Kidney (tissue), 13 donors: ENCODE measurements at regions not wholly inside any gene's neighbourhood (a gene's known extent, or its start where the extent isn't known, plus 50 kb on each side); places are given as distances from the start of the nearest gene placed in this dataset.

Experiments
- DNase-seq, 5 donors: peaks; one replicate each; pipeline ENCODE4 v3.0.0-alpha.2; 2013 to 2020
- FAIRE-seq: peaks from 2 replicates; lab custom pipeline; 2012; peaks lifted over from hg19 to GRCh38; lab: Jason Lieb, UNC
- H3K27ac ChIP-seq, 2 donors: one replicate each; pipeline ENCODE4 v1.7.0; 2013; ENCODE audit warnings: low read depth in 2 of 2, low read length in 2 of 2, inconsistent platforms in 1 of 2
- H3K27me3 ChIP-seq: one replicate; pipeline ENCODE4 v1.7.1; 2013; ENCODE audit warnings: low read length, inconsistent platforms; ENCODE audit not compliant: control insufficient read depth, insufficient read depth
- H3K36me3 ChIP-seq, 3 donors: one replicate each; pipeline versions ENCODE4 v1.7.0 to v1.7.1; 2013; ENCODE audit warnings: low read length in 3 of 3, control low read depth in 1 of 3, inconsistent platforms in 1 of 3; ENCODE audit not compliant: insufficient read depth in 3 of 3, control insufficient read depth in 2 of 3
- H3K4me1 ChIP-seq, 3 donors: one replicate each; pipeline versions ENCODE4 v1.7.0 to v1.7.1; 2013; ENCODE audit warnings: low read length in 3 of 3, inconsistent platforms in 1 of 3, low read depth in 1 of 3; ENCODE audit not compliant: control insufficient read depth in 2 of 3, insufficient read depth in 2 of 3
- H3K4me3 ChIP-seq, 3 donors: one replicate each; pipeline versions ENCODE4 v1.7.0 to v1.8.1; 2013; ENCODE audit warnings: low read length in 3 of 3, control low read depth in 1 of 3, inconsistent platforms in 1 of 3
- H3K9ac ChIP-seq, 3 donors: one replicate each; pipeline versions ENCODE4 v1.7.0 to v1.7.1; 2013; ENCODE audit warnings: low read length in 3 of 3, control low read depth in 1 of 3, inconsistent platforms in 1 of 3
- H3K9me3 ChIP-seq, 3 donors: one replicate each; pipeline versions ENCODE4 v1.7.0 to v1.7.1; 2013; ENCODE audit warnings: low read length in 3 of 3, control low read depth in 1 of 3, inconsistent platforms in 1 of 3; ENCODE audit not compliant: control insufficient read depth in 2 of 3, insufficient read depth in 1 of 3
- intact Hi-C: fragments of 100-400 bp; cut with DNase I; formaldehyde crosslinking; loops from one replicate; pipeline ENCODE4 v1.11.1; 2022
- TF ChIP-seq, protein P1 (sequence below): IDR thresholded peaks from 3 replicates; pipeline ENCODE4 v1.5.1; 2012; ENCODE audit warnings: mild to moderate bottlenecking, moderate library complexity, borderline replicate concordance; ENCODE audit not compliant: insufficient read depth; ENCODE audit errors: extremely low read depth
- donor health status: control.
- donor health status: control.
- donor health status: control.
- donor health status: control.
- donor health status: control.
- donor health status: DM: yes; HTN: yes; CAD: no.
- donor health status: Normal renal cell carcinoma (clear cell type).

- no peaks in the 10 kb centered on the region for H3K4me1 ChIP-seq
- no peak for DNase-seq
- intact Hi-C loops: no loop called here
- no peaks in the 10 kb centered on the region for H3K36me3 ChIP-seq
- no peak overlapping the region for H3K9ac ChIP-seq
- FAIRE-seq: no peak
- TF ChIP-seq, protein P1, sequence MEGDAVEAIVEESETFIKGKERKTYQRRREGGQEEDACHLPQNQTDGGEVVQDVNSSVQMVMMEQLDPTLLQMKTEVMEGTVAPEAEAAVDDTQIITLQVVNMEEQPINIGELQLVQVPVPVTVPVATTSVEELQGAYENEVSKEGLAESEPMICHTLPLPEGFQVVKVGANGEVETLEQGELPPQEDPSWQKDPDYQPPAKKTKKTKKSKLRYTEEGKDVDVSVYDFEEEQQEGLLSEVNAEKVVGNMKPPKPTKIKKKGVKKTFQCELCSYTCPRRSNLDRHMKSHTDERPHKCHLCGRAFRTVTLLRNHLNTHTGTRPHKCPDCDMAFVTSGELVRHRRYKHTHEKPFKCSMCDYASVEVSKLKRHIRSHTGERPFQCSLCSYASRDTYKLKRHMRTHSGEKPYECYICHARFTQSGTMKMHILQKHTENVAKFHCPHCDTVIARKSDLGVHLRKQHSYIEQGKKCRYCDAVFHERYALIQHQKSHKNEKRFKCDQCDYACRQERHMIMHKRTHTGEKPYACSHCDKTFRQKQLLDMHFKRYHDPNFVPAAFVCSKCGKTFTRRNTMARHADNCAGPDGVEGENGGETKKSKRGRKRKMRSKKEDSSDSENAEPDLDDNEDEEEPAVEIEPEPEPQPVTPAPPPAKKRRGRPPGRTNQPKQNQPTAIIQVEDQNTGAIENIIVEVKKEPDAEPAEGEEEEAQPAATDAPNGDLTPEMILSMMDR: no peak
- no peak overlapping the region for H3K27ac ChIP-seq
- H3K9me3 ChIP-seq: no peaks in the 10 kb centered on the region
- H3K27me3 ChIP-seq: no peaks in the 10 kb centered on the region
- no peak overlapping the region for H3K4me3 ChIP-seq
Measured at GRCh38 chr2:24423095-24423494, 62.8 kb upstream of the ITSN2 start.

DNA sequence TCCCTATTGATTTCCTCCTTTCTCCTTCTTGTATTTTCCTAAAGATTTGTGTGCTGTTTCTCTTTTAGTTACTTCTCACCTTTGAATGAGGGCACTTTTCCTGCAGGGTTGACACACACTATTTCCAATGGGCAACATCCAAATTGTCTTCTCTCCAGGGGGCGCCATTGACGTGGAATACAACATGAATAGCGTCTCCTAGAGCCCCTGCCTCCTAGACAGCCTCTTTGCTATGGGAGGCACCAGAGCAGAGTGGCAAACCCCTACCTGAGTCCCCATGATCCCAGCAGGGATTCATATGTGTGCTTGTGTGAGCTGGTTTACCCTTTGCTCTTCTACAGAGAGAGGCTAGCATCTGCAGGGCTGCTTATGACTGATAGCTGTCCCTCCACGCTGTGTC, 61.3 kb upstream of the ITSN2 start:
- TF ChIP-seq, protein P1: peak; percentile 53
- DNase-seq: peak in 3 of 5 donors; percentile 35 to 78 (median 49)
- Histone ChIP-seq H3K9ac (no peak overlapping the region), H3K36me3 (no peaks in the 10 kb centered on the region), H3K9me3 (no peaks in the 10 kb centered on the region), H3K27ac (no peak overlapping the region), H3K4me1 (no peaks in the 10 kb centered on the region), H3K4me3 (no peak overlapping the region), H3K27me3 (no peaks in the 10 kb centered on the region)
- intact Hi-C loops: no loop called here
- FAIRE-seq: no peak

- no peak for DNase-seq
- no peak overlapping the region for H3K27ac ChIP-seq
- no peaks in the 10 kb centered on the region for H3K27me3 ChIP-seq
- H3K36me3 ChIP-seq: no peaks in the 10 kb centered on the region
- H3K9me3 ChIP-seq: no peaks in the 10 kb centered on the region
- no peak overlapping the region for H3K4me3 ChIP-seq
- H3K4me1 ChIP-seq: no peaks in the 10 kb centered on the region
- no peak overlapping the region for H3K9ac ChIP-seq
- intact Hi-C loops: no loop called here
- TF ChIP-seq, protein P1: no peak
- FAIRE-seq: no peak
Measured at GRCh38 chr2:24420373-24420772, 60.0 kb upstream of the ITSN2 start.

- TF ChIP-seq, protein P1: no peak
- Histone ChIP-seq H3K27me3 (no peaks in the 10 kb centered on the region), H3K9ac (no peak overlapping the region), H3K27ac (no peak overlapping the region), H3K9me3 (no peaks in the 10 kb centered on the region), H3K4me3 (no peak overlapping the region), H3K4me1 (no peaks in the 10 kb centered on the region), H3K36me3 (no peaks in the 10 kb centered on the region)
- intact Hi-C loops: no loop called here
- DNase-seq: no peak
- FAIRE-seq: no peak
Measured at GRCh38 chr2:24418166-24418841, 58.0 kb upstream of the ITSN2 start.
